Testis (tissue), 2 donors: ENCODE measurements at regions not wholly inside any gene's neighbourhood (a gene's known extent, or its start where the extent isn't known, plus 50 kb on each side); places are given as distances from the start of the nearest gene placed in this dataset.

Source experiments
- CTCF ChIP-seq, 3 experiments: fragments of 450-650 bp in 2 of 3; fragments of 200-600 bp in 1 of 3; sonication (generic) in 1 of 3; IDR thresholded peaks; one replicate each; pipeline ENCODE4 v1.5.1; 2016 to 2019; ENCODE audit warnings: antibody characterized with exemption in 3 of 3, mild to moderate bottlenecking in 2 of 3, moderate library complexity in 1 of 3
- POLR2A ChIP-seq: fragments of 450-650 bp; IDR thresholded peaks from one replicate; pipeline ENCODE4 v1.6.1; 2017; ENCODE audit warnings: antibody characterized with exemption, mild to moderate bottlenecking, moderate library complexity

GRCh38 chr22:49353235-49353634, 474.4 kb downstream of the BRD1 start:
- TF ChIP-seq CTCF (IDR thresholded peaks at IDR 0.05) = no peak
- TF ChIP-seq POLR2A = no peak
